ENCODE measurements at regions not wholly inside any gene's neighbourhood (a gene's known extent, or its start where the extent isn't known, plus 50 kb on each side); places are given as distances from the start of the nearest gene placed in this dataset.

GRCh38 chr6:145531032-145531431 lies 204.3 kb downstream of the EPM2A start (continued):
- peak in 1 of 2 experiments; percentile 67 for TF ChIP-seq BCL11A (IDR thresholded peaks at IDR 0.05; ENCODE audit: low read depth in 2 of 2, low read length in 2 of 2)
- no peak for TF ChIP-seq ATF2 (IDR thresholded peaks at IDR 0.05; ENCODE audit: low read length)
- no peak for TF ChIP-seq POU5F1 (IDR thresholded peaks at IDR 0.05; ENCODE audit: low read depth, low read length)
- peak; percentile 27; the same call in 1 of the 2 replicates for TF ChIP-seq SP1 (IDR thresholded peaks at IDR 0.05; ENCODE audit: low read depth, low read length)
- TF ChIP-seq CBX8 (IDR thresholded peaks at IDR 0.05; ENCODE audit: borderline replicate concordance, low read depth, low read length) = no peak
- TF ChIP-seq ATF3 (IDR thresholded peaks at IDR 0.05; ENCODE audit: insufficient read depth, low read depth, low read length) = no peak

Measured in H1 (cell line).